K562 (cell line): ENCODE measurements at regions not wholly inside any gene's neighbourhood (a gene's known extent, or its start where the extent isn't known, plus 50 kb on each side); places are given as distances from the start of the nearest gene placed in this dataset.

Experiments
- ATAC-seq: fragments of 200-7000 bp; cut with Tn5 transposase; 3 replicates; pipeline ENCODE4 v1.9.1; 2020; ENCODE audit warnings: moderate library complexity
- BruUV-seq: library from RNA; stranded (reverse); fragments of 400-500 nt; replicated peaks from 2 replicates; lab custom pipeline; 2021; lab: Mats Ljungman, UMichigan
- CTCF ChIA-PET: fragments of 300-600 bp; formaldehyde crosslinking; extraction: SDS; loops from one replicate; lab custom pipeline; 2021; ENCODE audit warnings: low intra/inter-chr PET ratio; lab: Yijun Ruan, JAX
- POLR2A ChIA-PET: fragments of 300-600, 350-650 bp; sonication (Branson Sonifier 250); formaldehyde crosslinking; extraction: SDS; loops from one replicate; lab custom pipeline; 2021; ENCODE audit warnings: antibody characterized with exemption, inconsistent platforms; lab: Yijun Ruan, JAX
- DNase-seq, 4 experiments: peaks; one replicate each; pipeline versions ENCODE4 v3.0.0 to v3.0.0-alpha.2; 2011 to 2018; ENCODE audit warnings: low spot score in 3 of 4, mixed read lengths in 3 of 4; ENCODE audit errors: extremely low read depth in 1 of 4
- FAIRE-seq: peaks from 2 replicates; lab custom pipeline; 2011; peaks lifted over from hg19 to GRCh38; lab: Jason Lieb, UNC
- H2AFZ ChIP-seq: 2 replicates; pipeline ENCODE4 v1.6.0; 2011; ENCODE audit warnings: low read depth, low read length, control low read depth, inconsistent platforms
- H3K27ac ChIP-seq: fragments of 200-600 bp; 3 replicates; pipeline ENCODE4 v1.8.0; 2011; ENCODE audit warnings: low read depth, mild to moderate bottlenecking, control low read depth, inconsistent platforms, low read length, moderate library complexity, mixed read lengths; ENCODE audit errors: extremely low read depth
- H3K27me3 ChIP-seq, 2 experiments: fragments of 300-600 bp in 1 of 2; 2 replicates in 1 of 2; 3 replicates in 1 of 2; pipeline versions ENCODE4 v1.6.0 to v1.8.0; 2011; ENCODE audit warnings: inconsistent platforms in 2 of 2, low read length in 2 of 2, mild to moderate bottlenecking in 1 of 2, mixed read lengths in 1 of 2, moderate library complexity in 1 of 2; ENCODE audit not compliant: control insufficient read depth in 2 of 2, insufficient read depth in 2 of 2
- H3K36me3 ChIP-seq: fragments of 300-600 bp; 3 replicates; pipeline ENCODE4 v1.8.0; 2011; ENCODE audit warnings: mild to moderate bottlenecking, low read length, inconsistent platforms; ENCODE audit not compliant: control insufficient read depth, insufficient read depth
- H3K4me1 ChIP-seq, 2 experiments: fragments of 200-600 bp in 1 of 2; replicated peaks in 1 of 2; 2 replicates in 1 of 2; 3 replicates in 1 of 2; pipeline versions ENCODE4 v1.5.1 to v1.8.0; 2011; ENCODE audit warnings: inconsistent platforms in 2 of 2, low read length in 2 of 2, mild to moderate bottlenecking in 1 of 2, mixed read lengths in 1 of 2, moderate library complexity in 1 of 2; ENCODE audit not compliant: control insufficient read depth in 2 of 2, insufficient read depth in 2 of 2
- H3K4me2 ChIP-seq: 2 replicates; pipeline ENCODE4 v1.6.1; 2011; ENCODE audit warnings: low read length, control low read depth, inconsistent platforms, mixed read lengths; ENCODE audit not compliant: insufficient read depth
- H3K4me3 ChIP-seq: fragments of 200-600 bp; sonication (generic), shearing (Covaris generic); 2 replicates; pipeline ENCODE4 v1.5.1; 2016; ENCODE audit warnings: control low read depth, inconsistent platforms
- H3K79me2 ChIP-seq: fragments of 200-600 bp; 3 replicates; pipeline ENCODE4 v1.8.0; 2011; ENCODE audit warnings: low read length, inconsistent platforms; ENCODE audit not compliant: control insufficient read depth, insufficient read depth
- H3K9ac ChIP-seq, 2 experiments: 2 replicates each; pipeline versions ENCODE4 v1.6.0 to v1.6.1; 2011; ENCODE audit warnings: low read depth in 2 of 2, low read length in 2 of 2, control low read depth in 1 of 2, inconsistent platforms in 1 of 2, mild to moderate bottlenecking in 1 of 2, mixed read lengths in 1 of 2; ENCODE audit not compliant: insufficient read depth in 1 of 2
- H3K9me1 ChIP-seq: one replicate; pipeline ENCODE4 v1.6.0; 2011; ENCODE audit warnings: inconsistent platforms, mild to moderate bottlenecking, low read length, moderate library complexity; ENCODE audit not compliant: control insufficient read depth, insufficient read depth
- H3K9me3 ChIP-seq: replicated peaks from 2 replicates; pipeline ENCODE4 v1.5.1; 2011; ENCODE audit warnings: low read depth, low read length, inconsistent platforms; ENCODE audit not compliant: control insufficient read depth, insufficient read depth
- H4K20me1 ChIP-seq: replicated peaks from 2 replicates; pipeline ENCODE4 v1.6.1; 2011; ENCODE audit warnings: low read length, inconsistent platforms, mixed read lengths; ENCODE audit not compliant: control insufficient read depth, insufficient read depth
- ATF6 ChIP-seq: sonication (generic); formaldehyde crosslinking; IDR thresholded peaks from 2 replicates; pipeline ENCODE4 v1.4.0; 2020; ENCODE audit warnings: mild to moderate bottlenecking, missing genetic modification reagents
- CREB3 ChIP-seq: fragments of 450-650 bp; conservative IDR thresholded peaks from 2 replicates; pipeline ENCODE4 v1.6.1; 2016; ENCODE audit warnings: missing genetic modification characterization, low read depth, mild to moderate bottlenecking, missing compliant biosample characterization, moderate library complexity
- HDAC2 ChIP-seq: fragments of 450-650 bp; IDR thresholded peaks from 2 replicates; pipeline ENCODE4 v1.6.1; 2016; ENCODE audit warnings: mild to moderate bottlenecking
- MED1 ChIP-seq: sonication (generic); formaldehyde crosslinking; IDR thresholded peaks from 2 replicates; pipeline ENCODE4 v1.8.1; 2023; ENCODE audit warnings: missing genetic modification reagents, borderline replicate concordance
- PHB ChIP-seq: fragments of 250-450 bp; sonication (Bioruptor Pico); IDR thresholded peaks from 2 replicates; pipeline ENCODE4 v1.5.0; 2021
- TBP ChIP-seq: optimal IDR thresholded peaks from 2 replicates; pipeline ENCODE3; 2011; ENCODE audit warnings: low read depth, low read length, improper control_type of control experiment
- TOE1 ChIP-seq, 2 experiments: fragments of 450-650 bp in 1 of 2; sonication (generic) in 1 of 2; formaldehyde crosslinking in 1 of 2; IDR thresholded peaks; 2 replicates each; pipeline versions ENCODE4 v1.7.1 to v1.8.0; 2016 to 2022; ENCODE audit warnings: borderline replicate concordance in 2 of 2, mild to moderate bottlenecking in 2 of 2, antibody characterized with exemption in 1 of 2, inconsistent platforms in 1 of 2, low read depth in 1 of 2, missing genetic modification reagents in 1 of 2, moderate library complexity in 1 of 2
- TRIM25 ChIP-seq: fragments of 450-650 bp; IDR thresholded peaks from 2 replicates; pipeline ENCODE4 v1.7.0; 2016; ENCODE audit warnings: borderline replicate concordance
- ZFP91 ChIP-seq: sonication (generic); formaldehyde crosslinking; IDR thresholded peaks from 2 replicates; pipeline ENCODE4 v1.8.0; 2022; ENCODE audit warnings: mild to moderate bottlenecking, missing genetic modification reagents
- ZMIZ1 ChIP-seq, 2 experiments: fragments of 150-350 bp in 1 of 2; IDR thresholded peaks; 2 replicates each; pipeline ENCODE4 v1.6.1; 2012 to 2016; ENCODE audit warnings: low read depth in 2 of 2, low read length in 2 of 2, mild to moderate bottlenecking in 1 of 2, moderate library complexity in 1 of 2
- ZNF239 ChIP-seq: fragments of 250-450 bp; sonication (Bioruptor Pico); IDR thresholded peaks from 2 replicates; pipeline ENCODE4 v1.4.0; 2020; ENCODE audit warnings: mild to moderate bottlenecking
- ZNF24 ChIP-seq: fragments of 450-650 bp; IDR thresholded peaks from 2 replicates; pipeline ENCODE4 v1.6.1; 2016
- ZNF778 ChIP-seq: fragments of 450-650 bp; formaldehyde crosslinking; IDR thresholded peaks from 2 replicates; pipeline ENCODE4 v1.4.0; 2020; ENCODE audit warnings: mild to moderate bottlenecking, moderate library complexity
- WGBS: fragments of 100-300 bp; shearing (Covaris generic); methylation state at CpG from one replicate; pipeline ENCODE4 v1.1.6; 2016; ENCODE audit warnings: low coverage, mixed read lengths; ENCODE audit not compliant: insufficient coverage; ENCODE audit errors: missing lambda C conversion rate; 5-methylcytosine and 5-hydroxymethylcytosine counted together
- in situ Hi-C: fragments of 300-500 bp; cut with MboI; formaldehyde crosslinking; loops from 4 replicates; pipeline ENCODE4 v1.15.0; 2018; ENCODE audit warnings: inconsistent platforms, mixed read lengths
- intact Hi-C: fragments of 100-400 bp; cut with micrococcal nuclease; formaldehyde crosslinking; loops from 2 replicates; pipeline ENCODE4 v1.14.2; 2022

- DNase-seq (no peak), ATAC-seq (no peak), FAIRE-seq (no peak)
- CTCF ChIA-PET = no interaction called here
- Histone ChIP-seq H3K36me3 (no peaks in the 10 kb centered on the region), H3K27me3 (0 out of 5 replicates have a peak, but pooled peaks cover 0 to 6% of the 10 kb centered on the region in 2 experiments), H3K4me1 (no peaks in the 10 kb centered on the region), H3K9me3 (no peaks in the 10 kb centered on the region), H4K20me1 (no peaks in the 10 kb centered on the region), H3K4me2 (no peak overlapping the region), H3K4me3 (no peak overlapping the region), H3K79me2 (no peaks in the 10 kb centered on the region), H3K9ac (no peak overlapping the region), H3K27ac (no peak overlapping the region), H2AFZ (no peak overlapping the region), H3K9me1 (no peaks in the 10 kb centered on the region)
- in situ Hi-C loops = no loop called here
- intact Hi-C loops = no loop called here
- WGBS = 0% methylated on average over 4 of the region's 4 CpGs
- BruUV-seq = no TSS peak
- POLR2A ChIA-PET = no interaction called here
- TF ChIP-seq ZMIZ1 (IDR thresholded peaks at IDR 0.05; ENCODE audit: low read depth in 2 of 2, low read length in 2 of 2) = no peak
- no peak for TF ChIP-seq TBP
- no peak for TF ChIP-seq CREB3
- no peak for TF ChIP-seq ATF6
- no peak for TF ChIP-seq ZNF24
- no peak for TF ChIP-seq TOE1 (IDR thresholded peaks at IDR 0.05; ENCODE audit: borderline replicate concordance)
- TF ChIP-seq TOE1 (CRISPR knock-in tag; IDR thresholded peaks at IDR 0.05; ENCODE audit: borderline replicate concordance, low read depth) = no peak
- no peak for TF ChIP-seq PHB (CRISPR knock-in tag)
- TF ChIP-seq TRIM25 = no peak
- no peak for TF ChIP-seq HDAC2
- no peak for TF ChIP-seq MED1 (CRISPR knock-in tag)
- no peak for TF ChIP-seq ZNF778 (CRISPR knock-in tag)
- TF ChIP-seq ZNF239 (CRISPR knock-in tag) = no peak
- no peak for TF ChIP-seq ZFP91
Measured at GRCh38 chr20:48031122-48031521, 245.8 kb upstream of the SULF2 start.
